Gastrocnemius medialis (tissue), 4 donors: ENCODE measurements at regions not wholly inside any gene's neighbourhood (a gene's known extent, or its start where the extent isn't known, plus 50 kb on each side); places are given as distances from the start of the nearest gene placed in this dataset.
"Not testable (repeated sequence)": the region's sequence is repeated elsewhere in the genome, so short reads cannot be mapped to it uniquely, and the experiment has no call there.

Experiments
- ATAC-seq, 2 donors: fragments of 150-250 bp; one replicate each; pipeline ENCODE4 v1.9.1; 2016
- DNase-seq, 2 donors: peaks; one replicate each; pipeline ENCODE4 v3.0.0-alpha.2; 2019
- H3K27ac ChIP-seq, 4 donors: fragments of 200-600 bp; sonication (generic); 1 replicate in 1 of 4; 2 replicates in 3 of 4; pipeline ENCODE4 v1.5.1; 2016 to 2018; ENCODE audit warnings: mild to moderate bottlenecking in 2 of 4, moderate library complexity in 1 of 4
- H3K27me3 ChIP-seq, 3 donors: fragments of 200-600 bp; sonication (generic) in 2 of 3; 1 replicate in 1 of 3; 2 replicates in 2 of 3; pipeline versions ENCODE4 v1.5.1 to v1.6.0; 2016 to 2019; ENCODE audit warnings: mild to moderate bottlenecking in 1 of 3, moderate library complexity in 1 of 3
- H3K36me3 ChIP-seq, 2 donors: fragments of 200-600 bp; sonication (generic) in 1 of 2; one replicate each; pipeline ENCODE4 v1.5.1; 2017 to 2018
- H3K4me1 ChIP-seq, 2 donors: fragments of 200-600 bp; sonication (generic) in 1 of 2; one replicate each; pipeline ENCODE4 v1.5.1; 2016 to 2017; ENCODE audit warnings: mild to moderate bottlenecking in 2 of 2
- H3K4me3 ChIP-seq, 4 donors: fragments of 200-600 bp; sonication (generic) in 3 of 4; 1 replicate in 1 of 4; 2 replicates in 3 of 4; pipeline ENCODE4 v1.5.1; 2016 to 2019; ENCODE audit warnings: mild to moderate bottlenecking in 2 of 4
- H3K9me3 ChIP-seq, 3 donors: fragments of 200-600 bp; sonication (generic) in 2 of 3; 1 replicate in 1 of 3; 2 replicates in 2 of 3; pipeline ENCODE4 v1.5.1; 2016 to 2019
- CTCF ChIP-seq, 5 experiments: fragments of 450-650 bp in 3 of 5; fragments of 200-600 bp in 2 of 5; sonication (generic) in 2 of 5; IDR thresholded peaks in 4 of 5; conservative IDR thresholded peaks in 1 of 5; 1 replicate in 4 of 5; 2 replicates in 1 of 5; pipeline ENCODE4 v1.5.1; 2016 to 2019; ENCODE audit warnings: antibody characterized with exemption in 5 of 5, mild to moderate bottlenecking in 3 of 5, moderate library complexity in 3 of 5
- POLR2A ChIP-seq, 2 donors: fragments of 450-650 bp; IDR thresholded peaks; one replicate each; pipeline ENCODE4 v1.6.1; 2017; ENCODE audit warnings: antibody characterized with exemption in 2 of 2, mild to moderate bottlenecking in 2 of 2, moderate library complexity in 2 of 2
- in situ Hi-C, 4 donors: fragments of 200-750 bp; cut with MboI; loops; one replicate each; pipeline versions ENCODE4 v1.15.0 to v1.8.0; 2017; ENCODE audit warnings: low sequenced_read_pairs in 4 of 4
- intact Hi-C: fragments of 100-400 bp; cut with DNase I; formaldehyde crosslinking; loops from one replicate; pipeline ENCODE4 v1.15.1; 2023; ENCODE audit warnings: low total_unique reads

- no peak overlapping the region for H3K27ac ChIP-seq
- H3K4me3 ChIP-seq = no peak overlapping the region
- intact Hi-C loops = no loop called here
- H3K27me3 ChIP-seq = no peaks in the 10 kb centered on the region
- TF ChIP-seq CTCF (IDR thresholded peaks at IDR 0.05 in 4 of 5, conservative IDR thresholded peaks at IDR 0.05 in 1 of 5) = no peak
- TF ChIP-seq POLR2A (IDR thresholded peaks at IDR 0.05) = no peak
- H3K9me3 ChIP-seq = no peaks in the 10 kb centered on the region
- no peaks in the 10 kb centered on the region for H3K4me1 ChIP-seq
- ATAC-seq (no peak), DNase-seq (no peak)
- no peaks in the 10 kb centered on the region for H3K36me3 ChIP-seq
- in situ Hi-C loops = no loop called here
Measured at GRCh38 chr18:60245096-60245495, 127.5 kb downstream of the MC4R start.

- DNase-seq, H3K27me3 ChIP-seq, ATAC-seq, intact Hi-C loops, H3K36me3 ChIP-seq, H3K27ac ChIP-seq, H3K4me3 ChIP-seq, in situ Hi-C loops, H3K9me3 ChIP-seq, H3K4me1 ChIP-seq: not testable (repeated sequence)
Measured at GRCh38 chr18:60239024-60239710, 133.4 kb downstream of the MC4R start.

- in situ Hi-C loops = no loop called here
- H3K9me3 ChIP-seq = no peaks in the 10 kb centered on the region
- no peaks in the 10 kb centered on the region for H3K36me3 ChIP-seq
- H3K27ac ChIP-seq = no peak overlapping the region
- intact Hi-C loops = no loop called here
- ATAC-seq (no peak), DNase-seq (no peak)
- TF ChIP-seq CTCF (IDR thresholded peaks at IDR 0.05 in 4 of 5, conservative IDR thresholded peaks at IDR 0.05 in 1 of 5) (no peak), POLR2A (IDR thresholded peaks at IDR 0.05) (no peak)
- H3K27me3 ChIP-seq = no peaks in the 10 kb centered on the region
- no peak overlapping the region for H3K4me3 ChIP-seq
- H3K4me1 ChIP-seq = no peaks in the 10 kb centered on the region
Measured at GRCh38 chr18:60235164-60235563, 137.4 kb downstream of the MC4R start.

- no peaks in the 10 kb centered on the region for H3K4me1 ChIP-seq
- no peak for ATAC-seq
- no peak for DNase-seq
- H3K27me3 ChIP-seq = no peaks in the 10 kb centered on the region
- no peaks in the 10 kb centered on the region for H3K9me3 ChIP-seq
- intact Hi-C loops = no loop called here
- in situ Hi-C loops = no loop called here
- no peaks in the 10 kb centered on the region for H3K36me3 ChIP-seq
- TF ChIP-seq CTCF (IDR thresholded peaks at IDR 0.05 in 4 of 5, conservative IDR thresholded peaks at IDR 0.05 in 1 of 5) = no peak
- no peak for TF ChIP-seq POLR2A (IDR thresholded peaks at IDR 0.05)
- H3K27ac ChIP-seq = no peak overlapping the region
- H3K4me3 ChIP-seq = no peak overlapping the region
Measured at GRCh38 chr18:60232541-60232940, 140.0 kb downstream of the MC4R start.

GRCh38 chr18:60228609-60229595 lies 143.7 kb downstream of the MC4R start:
- no peak for DNase-seq
- in situ Hi-C loops (no loop called here), intact Hi-C loops (no loop called here)
- no peak overlapping the region for H3K27ac ChIP-seq
- H3K4me3 ChIP-seq = no peak overlapping the region
- no peaks in the 10 kb centered on the region for H3K9me3 ChIP-seq
- TF ChIP-seq POLR2A (IDR thresholded peaks at IDR 0.05) (no peak), CTCF (IDR thresholded peaks at IDR 0.05 in 4 of 5, conservative IDR thresholded peaks at IDR 0.05 in 1 of 5) (no peak)
- ATAC-seq = no peak
- no peaks in the 10 kb centered on the region for H3K27me3 ChIP-seq
- H3K4me1 ChIP-seq = no peaks in the 10 kb centered on the region
- no peaks in the 10 kb centered on the region for H3K36me3 ChIP-seq
